ENCODE measurements at regions not wholly inside any gene's neighbourhood (a gene's known extent, or its start where the extent isn't known, plus 50 kb on each side); places are given as distances from the start of the nearest gene placed in this dataset.

DNA sequence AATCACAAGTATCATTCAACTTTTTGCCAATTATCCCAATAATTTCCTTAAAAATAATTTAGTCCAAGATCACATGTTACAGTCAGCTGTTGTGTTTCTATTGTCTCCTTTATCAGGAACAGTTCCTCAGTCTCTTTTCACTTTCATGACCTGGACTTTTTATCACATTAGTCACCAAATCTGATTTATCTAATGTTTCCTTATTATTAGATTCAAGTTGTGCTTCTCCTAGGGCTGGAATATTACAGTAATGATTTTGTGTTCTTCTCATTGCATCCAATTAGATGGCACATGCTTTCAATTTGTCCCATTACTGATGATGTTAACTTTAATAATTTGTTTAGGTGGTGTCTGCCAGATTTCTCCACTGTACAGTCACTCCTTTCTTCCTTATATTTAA lies 66.3 kb upstream of the DCBLD2 start:
- TF ChIP-seq, protein P1, sequence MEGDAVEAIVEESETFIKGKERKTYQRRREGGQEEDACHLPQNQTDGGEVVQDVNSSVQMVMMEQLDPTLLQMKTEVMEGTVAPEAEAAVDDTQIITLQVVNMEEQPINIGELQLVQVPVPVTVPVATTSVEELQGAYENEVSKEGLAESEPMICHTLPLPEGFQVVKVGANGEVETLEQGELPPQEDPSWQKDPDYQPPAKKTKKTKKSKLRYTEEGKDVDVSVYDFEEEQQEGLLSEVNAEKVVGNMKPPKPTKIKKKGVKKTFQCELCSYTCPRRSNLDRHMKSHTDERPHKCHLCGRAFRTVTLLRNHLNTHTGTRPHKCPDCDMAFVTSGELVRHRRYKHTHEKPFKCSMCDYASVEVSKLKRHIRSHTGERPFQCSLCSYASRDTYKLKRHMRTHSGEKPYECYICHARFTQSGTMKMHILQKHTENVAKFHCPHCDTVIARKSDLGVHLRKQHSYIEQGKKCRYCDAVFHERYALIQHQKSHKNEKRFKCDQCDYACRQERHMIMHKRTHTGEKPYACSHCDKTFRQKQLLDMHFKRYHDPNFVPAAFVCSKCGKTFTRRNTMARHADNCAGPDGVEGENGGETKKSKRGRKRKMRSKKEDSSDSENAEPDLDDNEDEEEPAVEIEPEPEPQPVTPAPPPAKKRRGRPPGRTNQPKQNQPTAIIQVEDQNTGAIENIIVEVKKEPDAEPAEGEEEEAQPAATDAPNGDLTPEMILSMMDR (IDR thresholded peaks at IDR 0.05; ENCODE audit: low read depth, low read length): no peak
- Histone ChIP-seq H3K9me3 (ENCODE audit: control insufficient read depth, insufficient read depth, low read length) (no peaks in the 10 kb centered on the region), H3K27me3 (ENCODE audit: control insufficient read depth, insufficient read depth, low read length) (no peaks in the 10 kb centered on the region), H3K27ac (ENCODE audit: low read depth, low read length) (no peak overlapping the region), H3K4me3 (ENCODE audit: low read depth, low read length) (no peak overlapping the region)
- POLR2A ChIA-PET: no interaction called here
- CTCF ChIA-PET: interaction anchor here (1.5 kb wide), 1 partner anchor 26 kb away, joined by 3 read pairs; no protein-coding TSS in a partner anchor
- DNase-seq (ENCODE audit: low read depth, low spot score): no peak

DNA sequence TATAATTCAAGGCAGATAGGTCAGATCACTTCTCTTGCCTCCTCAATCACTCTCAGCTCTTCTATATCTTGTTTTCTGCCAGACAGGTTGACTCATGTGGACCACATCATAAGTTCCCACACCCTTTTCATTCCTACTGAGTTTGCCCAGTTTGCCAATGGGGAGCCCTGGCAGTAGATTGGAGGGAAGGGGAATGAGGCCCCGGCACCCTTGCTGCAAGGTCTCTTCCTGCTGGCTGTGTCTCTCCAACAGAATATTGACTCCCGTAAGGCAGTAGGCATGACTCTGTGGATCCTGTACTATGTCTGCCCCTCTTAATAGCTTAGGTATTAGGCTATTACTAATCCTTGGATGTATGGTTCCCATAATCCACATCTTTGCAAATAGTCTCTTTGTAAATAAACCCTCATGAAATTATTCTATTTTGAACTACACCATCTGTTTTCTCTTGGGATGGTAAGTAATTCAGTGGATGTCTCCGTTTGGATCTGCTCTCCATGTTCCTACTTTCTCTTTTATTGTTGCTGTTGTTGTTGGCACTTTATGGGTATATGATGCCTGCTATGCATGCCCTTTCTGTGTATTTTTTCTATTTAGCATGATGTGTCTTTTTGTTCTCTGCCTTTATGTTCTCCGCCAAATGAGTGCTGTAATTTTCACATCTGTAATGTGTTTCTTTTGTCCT lies 65.5 kb upstream of the DCBLD2 start:
- CTCF ChIA-PET: no interaction called here

DNA sequence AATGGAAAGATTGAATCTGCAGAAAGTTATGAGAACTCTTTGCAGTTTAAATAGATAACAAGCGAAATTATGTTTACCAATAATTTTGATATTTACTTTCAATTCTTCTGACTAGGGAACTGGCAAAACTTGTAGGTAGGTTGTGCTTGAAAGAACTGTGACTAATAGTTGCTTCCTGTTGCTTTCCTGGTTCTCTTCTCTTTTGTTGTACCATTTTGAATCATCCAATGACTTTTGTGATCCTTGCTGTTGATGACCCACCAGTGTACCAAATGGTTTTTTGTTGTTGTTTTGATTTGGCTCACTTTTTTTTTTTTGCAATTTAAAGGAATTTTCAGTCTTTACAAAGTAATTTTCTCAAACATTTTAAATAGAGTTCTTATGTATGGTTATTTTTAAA lies 64.9 kb upstream of the DCBLD2 start:
- DNase-seq (ENCODE audit: low read depth, low spot score): no peak
- TF ChIP-seq, protein P1 (IDR thresholded peaks at IDR 0.05; ENCODE audit: low read depth, low read length): no peak
- no peaks in the 10 kb centered on the region for H3K9me3 ChIP-seq (ENCODE audit: control insufficient read depth, insufficient read depth, low read length)
- ChIA-PET POLR2A (no interaction called here), CTCF (no interaction called here)
- no peak overlapping the region for H3K4me3 ChIP-seq (ENCODE audit: low read depth, low read length)
- no peaks in the 10 kb centered on the region for H3K27me3 ChIP-seq (ENCODE audit: control insufficient read depth, insufficient read depth, low read length)
- H3K27ac ChIP-seq (ENCODE audit: low read depth, low read length): no peak overlapping the region

More for the DNA sequence above, 65.5 kb upstream of the DCBLD2 start:
- Histone ChIP-seq H3K27ac (ENCODE audit: low read depth, low read length) (no peak overlapping the region), H3K4me3 (ENCODE audit: low read depth, low read length) (no peak overlapping the region), H3K9me3 (ENCODE audit: control insufficient read depth, insufficient read depth, low read length) (no peaks in the 10 kb centered on the region), H3K27me3 (ENCODE audit: control insufficient read depth, insufficient read depth, low read length) (no peaks in the 10 kb centered on the region)
- POLR2A ChIA-PET: no interaction called here
- DNase-seq (ENCODE audit: low read depth, low spot score): no peak
- TF ChIP-seq, protein P1 (IDR thresholded peaks at IDR 0.05; ENCODE audit: low read depth, low read length): no peak

DNA sequence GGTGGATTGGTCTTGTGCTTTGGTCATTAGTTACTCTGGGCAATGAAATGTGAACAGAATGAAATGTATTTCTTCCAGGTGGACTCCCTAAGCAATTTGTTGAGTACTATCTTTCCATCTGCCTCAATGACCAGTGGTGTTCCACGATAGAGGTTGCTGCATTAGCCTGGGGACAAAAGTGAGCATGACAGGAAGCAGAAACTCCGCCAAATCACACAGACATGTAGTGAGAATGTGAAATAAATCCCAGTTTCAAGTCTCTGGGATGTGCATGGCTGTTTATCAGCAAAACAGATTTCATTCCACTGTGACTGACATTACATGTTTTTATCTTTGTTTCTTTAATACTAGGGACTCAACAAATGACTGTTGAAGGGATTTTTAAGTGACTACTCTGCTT lies 63.3 kb upstream of the DCBLD2 start:
- H3K27me3 ChIP-seq (ENCODE audit: control insufficient read depth, insufficient read depth, low read length): no peaks in the 10 kb centered on the region
- ChIA-PET CTCF (interaction anchor here (1.8 kb wide), 1 partner anchor 362 kb away, joined by 4 read pairs; no protein-coding TSS in a partner anchor), POLR2A (no interaction called here)
- H3K4me3 ChIP-seq (ENCODE audit: low read depth, low read length): no peak overlapping the region
- TF ChIP-seq, protein P1 (IDR thresholded peaks at IDR 0.05; ENCODE audit: low read depth, low read length): no peak
- H3K9me3 ChIP-seq (ENCODE audit: control insufficient read depth, insufficient read depth, low read length): no peaks in the 10 kb centered on the region
- DNase-seq (ENCODE audit: low read depth, low spot score): no peak
- H3K27ac ChIP-seq (ENCODE audit: low read depth, low read length): no peak overlapping the region

DNA sequence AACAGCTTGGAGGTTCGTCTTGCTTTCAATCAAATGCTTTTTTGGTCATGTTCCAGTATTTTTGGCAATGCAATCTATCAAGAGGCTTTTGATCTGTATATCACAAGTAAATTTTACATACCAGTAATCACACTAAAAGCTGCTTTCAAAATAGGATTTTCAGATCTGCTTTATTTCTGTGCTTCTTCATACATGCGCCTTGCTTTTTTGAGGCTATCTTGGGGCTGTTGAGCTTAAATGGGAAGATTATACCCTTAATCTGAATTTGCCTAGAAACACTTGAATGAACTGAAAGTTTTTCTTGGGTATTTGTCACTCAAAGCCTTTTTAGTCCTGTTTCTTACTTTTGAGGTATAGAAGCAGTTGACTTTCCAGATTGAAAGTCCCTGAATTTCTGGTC lies 62.1 kb upstream of the DCBLD2 start:
- DNase-seq (ENCODE audit: low read depth, low spot score): no peak
- peak overlapping the region; percentile 84 for H3K27ac ChIP-seq (ENCODE audit: low read depth, low read length)
- H3K9me3 ChIP-seq (ENCODE audit: control insufficient read depth, insufficient read depth, low read length): no peaks in the 10 kb centered on the region
- H3K4me3 ChIP-seq (ENCODE audit: low read depth, low read length): no peak overlapping the region
- TF ChIP-seq, protein P1 (IDR thresholded peaks at IDR 0.05; ENCODE audit: low read depth, low read length): no peak
- ChIA-PET CTCF (interaction anchor here (1.3 to 1.8 kb wide), 4 partner anchors 9 to 361 kb away, joined by 3 to 6 read pairs (median 4); no protein-coding TSS in a partner anchor), POLR2A (interaction anchor here (0.8 kb wide), 1 partner anchor 62 kb away, joined by 4 read pairs; the partner anchor contains the start of gene DCBLD2)
- no peaks in the 10 kb centered on the region for H3K27me3 ChIP-seq (ENCODE audit: control insufficient read depth, insufficient read depth, low read length)

Measured in AG04450 (cell line).